ENCODE measurements at regions not wholly inside any gene's neighbourhood (a gene's known extent, or its start where the extent isn't known, plus 50 kb on each side); places are given as distances from the start of the nearest gene placed in this dataset.
"Not testable (repeated sequence)": the region's sequence is repeated elsewhere in the genome, so short reads cannot be mapped to it uniquely, and the experiment has no call there.

DNA sequence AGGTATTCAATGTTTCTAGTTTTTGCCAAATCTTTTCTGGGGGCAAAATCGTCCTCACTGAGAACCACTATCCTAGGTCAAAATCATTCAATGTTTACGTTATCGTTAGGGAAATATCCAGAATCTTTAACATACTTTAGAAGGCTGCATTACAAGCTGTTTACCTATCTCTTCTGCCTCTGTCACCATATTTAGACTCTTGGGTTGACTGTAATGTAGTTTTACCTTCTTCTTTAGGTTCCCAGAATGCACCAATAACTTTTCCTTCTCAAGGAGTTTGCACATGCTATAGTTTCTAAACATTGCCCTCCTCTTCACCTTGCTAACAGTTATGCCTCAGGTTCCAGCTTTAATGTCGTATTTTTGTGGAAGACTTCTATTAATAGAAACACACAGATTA lies 1185.5 kb upstream of the ADGRB3 start:
- Histone ChIP-seq H3K27me3 (no peaks in the 10 kb centered on the region), H3K36me3 (replicated peaks in 1 of 2) (no peaks in the 10 kb centered on the region), H3K9me3 (replicated peaks in 1 of 3) (no peaks in the 10 kb centered on the region), H3K4me3 (no peak overlapping the region), H3K4me1 (replicated peaks in 1 of 2) (no peaks in the 10 kb centered on the region), H3K27ac (no peak overlapping the region)
- WGBS, 4 donors = 62 to 78% (median 66%) methylated on average over 4 of the region's 4 CpGs
- DNase-seq = no peak
- intact Hi-C loops (cut with DNase I) = no loop called here
- TF ChIP-seq, protein P1, sequence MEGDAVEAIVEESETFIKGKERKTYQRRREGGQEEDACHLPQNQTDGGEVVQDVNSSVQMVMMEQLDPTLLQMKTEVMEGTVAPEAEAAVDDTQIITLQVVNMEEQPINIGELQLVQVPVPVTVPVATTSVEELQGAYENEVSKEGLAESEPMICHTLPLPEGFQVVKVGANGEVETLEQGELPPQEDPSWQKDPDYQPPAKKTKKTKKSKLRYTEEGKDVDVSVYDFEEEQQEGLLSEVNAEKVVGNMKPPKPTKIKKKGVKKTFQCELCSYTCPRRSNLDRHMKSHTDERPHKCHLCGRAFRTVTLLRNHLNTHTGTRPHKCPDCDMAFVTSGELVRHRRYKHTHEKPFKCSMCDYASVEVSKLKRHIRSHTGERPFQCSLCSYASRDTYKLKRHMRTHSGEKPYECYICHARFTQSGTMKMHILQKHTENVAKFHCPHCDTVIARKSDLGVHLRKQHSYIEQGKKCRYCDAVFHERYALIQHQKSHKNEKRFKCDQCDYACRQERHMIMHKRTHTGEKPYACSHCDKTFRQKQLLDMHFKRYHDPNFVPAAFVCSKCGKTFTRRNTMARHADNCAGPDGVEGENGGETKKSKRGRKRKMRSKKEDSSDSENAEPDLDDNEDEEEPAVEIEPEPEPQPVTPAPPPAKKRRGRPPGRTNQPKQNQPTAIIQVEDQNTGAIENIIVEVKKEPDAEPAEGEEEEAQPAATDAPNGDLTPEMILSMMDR (IDR thresholded peaks at IDR 0.05) = no peak
- TF ChIP-seq POLR2A (IDR thresholded peaks at IDR 0.05) = no peak

DNA sequence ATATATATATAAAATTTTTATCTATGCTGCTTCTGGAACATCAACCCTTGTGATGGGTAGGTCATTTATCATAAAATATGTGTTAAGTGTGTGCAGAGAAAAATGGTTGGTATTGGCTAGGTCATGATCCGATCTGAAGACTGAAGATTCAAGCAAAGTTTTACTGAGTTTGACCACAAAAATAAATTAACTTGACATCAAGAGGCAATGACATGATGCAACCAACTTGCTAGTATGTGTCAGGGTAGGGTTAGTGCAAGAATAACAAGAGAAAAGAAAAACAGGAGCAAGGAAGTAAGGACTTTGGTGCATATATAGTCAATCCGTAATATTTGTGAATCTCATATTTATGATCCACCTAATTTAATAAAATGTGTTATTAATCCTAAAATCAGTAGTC lies 1202.0 kb upstream of the ADGRB3 start:
- intact Hi-C loops (cut with DNase I) = no loop called here
- Histone ChIP-seq H3K36me3 (replicated peaks in 1 of 2) (no peaks in the 10 kb centered on the region), H3K27me3 (no peaks in the 10 kb centered on the region), H3K4me3 (no peak overlapping the region), H3K4me1 (replicated peaks in 1 of 2) (no peaks in the 10 kb centered on the region), H3K9me3 (replicated peaks in 1 of 3) (no peaks in the 10 kb centered on the region), H3K27ac (no peak overlapping the region)
- TF ChIP-seq, protein P1 (IDR thresholded peaks at IDR 0.05) = no peak
- TF ChIP-seq POLR2A (IDR thresholded peaks at IDR 0.05) = no peak
- no peak for DNase-seq
- 58 to 85% (median 72%) methylated on average over 2 of the region's 2 CpGs for WGBS, 4 donors

DNA sequence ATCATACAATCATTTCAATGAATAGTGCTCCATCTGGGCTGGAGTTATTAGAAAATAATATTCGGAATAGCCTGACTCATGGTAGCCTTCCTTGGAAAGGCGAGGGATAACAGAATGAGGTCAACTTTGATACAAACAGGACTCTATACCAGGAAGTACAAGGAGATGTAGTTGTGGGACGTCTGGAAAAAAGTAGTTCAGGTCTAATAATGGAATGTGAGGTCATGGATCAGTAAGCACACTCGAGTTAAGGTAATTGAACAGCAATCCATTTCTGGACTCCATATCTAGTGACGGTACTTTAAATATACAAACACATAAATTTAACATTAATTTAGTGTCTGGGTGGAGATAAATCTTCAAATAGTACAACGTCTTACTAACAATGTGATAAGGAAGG lies 1204.0 kb upstream of the ADGRB3 start:
- no peaks in the 10 kb centered on the region for H3K4me1 ChIP-seq (replicated peaks in 1 of 2)
- no peaks in the 10 kb centered on the region for H3K36me3 ChIP-seq (replicated peaks in 1 of 2)
- intact Hi-C loops (cut with DNase I) = no loop called here
- no peak overlapping the region for H3K4me3 ChIP-seq
- no peaks in the 10 kb centered on the region for H3K27me3 ChIP-seq
- no peak for DNase-seq
- 29 to 43% (median 40%) methylated on average over 6 of the region's 6 CpGs for WGBS, 4 donors
- TF ChIP-seq, protein P1 (IDR thresholded peaks at IDR 0.05) = no peak
- no peak for TF ChIP-seq POLR2A (IDR thresholded peaks at IDR 0.05)
- H3K27ac ChIP-seq = no peak overlapping the region
- H3K9me3 ChIP-seq (replicated peaks in 1 of 3) = no peaks in the 10 kb centered on the region

DNA sequence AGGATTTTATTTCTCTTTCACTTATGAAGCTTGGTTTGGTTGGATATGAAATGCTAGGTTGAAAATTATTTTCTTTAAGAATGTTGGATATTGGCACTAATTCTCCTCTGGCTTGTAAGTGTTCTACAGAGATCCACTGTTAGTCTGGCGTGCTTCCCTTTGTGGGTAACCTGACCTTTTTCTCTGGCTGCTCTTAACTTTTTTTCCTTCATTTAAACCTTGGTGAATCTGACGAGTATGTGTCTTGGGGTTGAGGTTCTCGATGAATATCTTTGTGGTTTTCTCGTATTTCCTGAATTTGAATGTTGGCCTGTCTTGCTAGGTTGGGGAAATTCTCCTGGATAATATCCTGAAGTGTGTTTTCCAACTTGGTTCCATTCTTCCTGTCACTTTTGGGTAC lies 1208.4 kb upstream of the ADGRB3 start:
- DNase-seq; intact Hi-C loops (cut with DNase I); H3K4me3 ChIP-seq; H3K27ac ChIP-seq; H3K4me1 ChIP-seq (replicated peaks in 1 of 2); H3K27me3 ChIP-seq; H3K36me3 ChIP-seq (replicated peaks in 1 of 2); H3K9me3 ChIP-seq (replicated peaks in 1 of 3): not testable (repeated sequence)
- WGBS, 4 donors = 65 to 83% (median 80%) methylated on average over 4 of the region's 4 CpGs

DNA sequence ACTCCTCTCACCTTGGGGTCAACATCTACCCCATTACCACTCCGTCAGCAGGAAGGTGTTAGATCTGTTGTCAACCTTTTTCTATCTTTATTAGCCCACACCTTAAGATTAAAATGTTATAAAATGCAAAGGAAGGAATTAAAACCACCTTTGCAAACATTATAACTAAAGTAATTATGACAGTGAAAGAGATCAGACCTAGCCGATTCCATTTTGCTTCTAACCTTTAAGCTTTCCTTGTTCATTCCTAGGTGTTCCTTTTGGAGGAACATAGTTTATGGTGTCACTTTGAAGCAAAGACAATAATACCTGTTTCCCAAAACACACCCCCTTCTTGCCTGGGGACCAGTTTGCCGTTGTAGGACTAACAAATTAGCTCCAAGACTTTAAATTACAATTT lies 1223.0 kb upstream of the ADGRB3 start:
- intact Hi-C loops (cut with DNase I) = no loop called here
- Histone ChIP-seq H3K27ac (no peak overlapping the region), H3K27me3 (no peaks in the 10 kb centered on the region), H3K36me3 (replicated peaks in 1 of 2) (no peaks in the 10 kb centered on the region), H3K9me3 (replicated peaks in 1 of 3) (no peaks in the 10 kb centered on the region), H3K4me3 (no peak overlapping the region), H3K4me1 (replicated peaks in 1 of 2) (no peaks in the 10 kb centered on the region)
- DNase-seq = no peak
- WGBS, 4 donors = 61 to 79% (median 70%) methylated on average over 3 of the region's 3 CpGs
- TF ChIP-seq, protein P1 (IDR thresholded peaks at IDR 0.05) = no peak
- TF ChIP-seq POLR2A (IDR thresholded peaks at IDR 0.05) = no peak
